ENCODE measurements at regions not wholly inside any gene's neighbourhood (a gene's known extent, or its start where the extent isn't known, plus 50 kb on each side); places are given as distances from the start of the nearest gene placed in this dataset.
"Not testable (repeated sequence)": the region's sequence is repeated elsewhere in the genome, so short reads cannot be mapped to it uniquely, and the experiment has no call there.

DNA sequence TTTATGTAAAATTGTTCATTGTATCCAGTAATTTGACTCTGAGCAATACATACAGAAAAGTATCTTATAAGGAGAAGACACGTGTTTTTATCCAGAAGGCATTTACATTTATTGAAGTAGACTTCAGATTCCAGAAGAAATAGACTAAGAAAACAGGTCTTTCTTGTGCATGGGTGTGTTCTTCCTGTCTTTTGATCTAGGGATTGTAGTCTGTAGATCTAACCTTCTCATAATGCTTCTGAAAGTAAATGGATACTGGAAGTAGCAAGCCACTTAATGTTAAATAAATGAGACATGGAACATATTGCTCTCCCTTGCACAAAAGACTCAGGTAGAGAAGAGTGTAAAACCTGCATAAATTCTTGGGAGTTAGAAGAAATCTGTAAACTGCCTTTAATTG lies 853.2 kb upstream of the B3GALT2 start:
- DNase-seq: no peak

DNA sequence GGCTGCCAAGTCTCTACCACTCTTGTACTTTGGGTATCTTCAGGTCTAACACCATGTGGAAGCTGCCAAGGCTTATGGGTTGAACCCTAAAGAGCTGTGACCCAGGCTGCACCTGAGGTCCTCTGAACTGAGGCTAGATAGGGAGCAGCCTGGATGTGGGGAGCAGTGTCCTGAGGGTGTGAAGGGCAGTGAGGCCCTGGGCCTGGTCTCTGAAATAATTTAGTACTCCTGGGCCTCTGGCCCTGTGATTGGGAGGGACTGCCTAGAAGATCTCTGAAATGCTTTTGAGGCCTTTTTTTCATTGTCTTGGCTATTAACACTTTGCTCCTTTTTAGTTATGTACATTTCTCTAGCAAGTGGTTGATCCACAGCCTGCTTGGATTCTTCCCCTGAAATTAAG lies 847.2 kb upstream of the B3GALT2 start:
- no peak for DNase-seq

DNA sequence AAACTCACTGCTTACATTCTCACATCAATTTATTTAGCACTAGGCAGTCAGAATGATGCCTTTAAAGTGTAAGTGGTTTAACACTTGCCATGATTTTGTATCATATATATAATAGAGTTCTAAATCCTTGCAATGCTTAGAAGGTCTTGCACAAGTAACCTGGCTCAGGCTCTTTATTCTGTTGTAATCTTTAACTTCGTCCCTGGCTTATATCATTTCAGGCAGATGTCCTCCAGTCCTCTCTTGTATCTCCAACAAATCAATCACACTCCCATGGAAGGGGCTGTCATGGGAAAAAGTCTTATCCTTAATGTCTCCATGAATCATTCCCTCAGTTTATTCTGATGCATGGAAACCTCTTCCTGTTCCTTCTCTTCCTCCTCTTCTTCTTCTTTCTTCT lies 841.6 kb upstream of the B3GALT2 start:
- DNase-seq: no peak

DNA sequence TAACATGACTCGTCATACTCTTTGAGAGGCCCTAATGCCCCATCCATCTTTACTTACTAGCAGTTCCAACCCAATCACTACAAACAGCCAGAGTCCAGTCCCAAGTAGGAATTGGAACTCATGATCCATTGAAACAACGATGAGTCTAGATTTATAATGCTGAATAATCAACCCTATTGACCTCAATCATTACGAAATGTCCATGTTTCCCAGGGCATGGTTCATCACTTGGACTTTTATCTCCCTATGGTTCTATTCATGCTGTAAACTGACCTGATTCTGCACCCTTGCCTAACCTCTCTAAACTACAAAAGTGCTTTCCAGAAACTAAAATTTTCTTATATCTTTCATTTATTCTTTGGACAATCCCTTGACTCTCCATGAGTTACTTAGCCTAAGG lies 840.0 kb upstream of the B3GALT2 start:
- no peak for DNase-seq

DNA sequence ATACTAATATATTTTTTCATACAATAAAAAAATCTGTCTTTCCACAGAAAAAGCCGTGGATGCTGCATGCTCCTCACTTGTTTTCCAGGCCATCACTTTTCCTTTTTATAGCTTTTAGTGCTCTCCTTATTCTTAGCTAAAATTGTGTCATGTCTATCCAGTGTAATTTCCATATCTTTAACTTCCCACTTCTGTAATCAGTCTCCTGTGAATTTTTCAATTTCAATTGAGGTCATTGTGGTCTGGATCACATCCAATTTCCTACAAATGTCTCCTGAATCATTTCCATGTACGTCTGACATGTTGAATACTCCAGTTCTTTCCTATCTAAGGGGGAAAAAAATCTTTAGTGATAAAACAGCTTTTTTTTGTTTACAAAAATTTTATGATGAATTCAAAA lies 838.2 kb upstream of the B3GALT2 start:
- DNase-seq: no peak

DNA sequence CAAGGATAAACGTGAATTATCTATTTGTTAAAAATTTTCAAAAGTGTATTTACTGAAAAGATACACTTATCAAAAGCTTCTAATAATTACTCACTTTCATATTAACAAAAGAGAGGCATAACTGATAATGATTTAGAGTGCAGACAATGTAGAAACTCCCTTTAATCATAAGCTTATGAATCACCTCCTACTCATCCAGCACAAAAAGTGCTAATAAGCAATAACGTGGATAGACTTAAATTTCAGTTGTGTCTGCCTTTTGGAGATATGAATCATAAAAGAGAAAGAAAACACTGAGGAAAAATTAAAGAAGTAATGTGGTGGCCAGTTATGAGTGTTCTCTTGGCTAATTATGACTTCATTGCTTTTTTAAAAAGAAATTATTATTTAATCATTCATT lies 827.6 kb upstream of the B3GALT2 start:
- no peak for DNase-seq

DNA sequence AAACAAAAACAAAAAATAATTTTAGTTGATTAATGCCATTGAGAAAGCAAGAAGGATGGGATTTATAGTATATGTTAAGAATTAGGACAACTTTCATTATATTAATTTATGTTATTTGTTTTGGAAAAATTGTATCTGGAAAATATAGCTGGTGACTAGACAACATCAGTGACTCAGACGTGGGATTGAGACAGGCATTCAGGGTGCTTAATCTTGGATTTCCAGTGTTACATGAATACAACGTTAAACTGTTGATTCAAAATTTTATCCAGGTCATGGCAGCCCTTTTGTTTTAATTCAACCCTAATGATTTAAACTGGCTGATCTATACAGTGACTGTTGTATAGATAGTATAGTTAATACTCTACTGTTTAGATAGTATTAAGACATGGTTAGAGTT lies 827.1 kb upstream of the B3GALT2 start:
- no peak for DNase-seq

DNA sequence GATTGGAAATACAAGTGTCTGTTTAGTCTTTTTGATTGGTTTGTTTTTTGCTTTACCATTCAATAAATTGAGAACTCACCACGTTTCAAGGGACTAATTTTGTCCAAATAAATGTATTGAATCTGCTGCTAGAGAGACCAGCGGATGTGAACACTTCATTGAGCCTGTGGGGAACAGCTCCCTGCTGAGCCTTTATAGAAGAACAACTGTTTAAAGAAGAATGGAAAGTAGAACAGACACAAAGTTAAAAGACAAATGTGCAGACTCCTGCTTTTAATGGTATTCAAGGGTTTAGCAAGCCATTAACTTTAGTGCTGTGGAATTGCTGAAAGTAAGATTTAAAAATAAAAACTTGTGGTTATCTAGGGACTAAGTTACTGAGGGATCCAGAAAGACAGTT lies 817.7 kb upstream of the B3GALT2 start:
- no peak for DNase-seq

DNA sequence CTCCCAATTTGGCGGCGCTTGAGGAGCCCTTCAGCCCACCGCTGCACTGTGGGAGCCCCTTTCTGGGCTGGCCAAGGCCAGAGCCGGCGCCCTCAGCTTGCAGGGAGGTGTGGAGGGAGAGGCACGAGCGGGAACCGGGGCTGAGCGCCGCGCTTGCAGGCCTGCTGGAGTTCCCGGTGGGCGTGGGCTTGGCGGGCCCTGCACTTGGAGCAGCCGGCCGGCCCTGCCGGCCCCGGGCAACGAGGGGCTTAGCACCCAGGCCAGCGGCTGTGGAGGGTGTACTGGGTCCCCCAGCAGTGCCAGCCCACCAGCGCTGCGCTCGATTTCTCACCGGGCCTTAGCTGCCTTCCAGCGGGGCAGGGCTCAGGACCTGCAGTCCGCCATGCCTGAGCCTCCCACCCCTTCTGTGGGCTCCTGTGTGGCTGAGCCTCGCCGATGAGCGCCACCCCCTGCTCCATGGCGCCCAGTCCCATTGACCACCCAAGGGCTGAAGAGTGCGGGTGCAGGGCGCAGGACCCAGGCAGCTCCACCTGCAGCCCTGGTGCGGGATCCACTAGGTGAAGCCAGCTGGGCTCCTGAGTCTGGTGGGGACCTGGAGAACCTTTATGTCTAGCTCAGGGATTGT lies 815.4 kb upstream of the B3GALT2 start:
- not testable (repeated sequence) for DNase-seq

DNA sequence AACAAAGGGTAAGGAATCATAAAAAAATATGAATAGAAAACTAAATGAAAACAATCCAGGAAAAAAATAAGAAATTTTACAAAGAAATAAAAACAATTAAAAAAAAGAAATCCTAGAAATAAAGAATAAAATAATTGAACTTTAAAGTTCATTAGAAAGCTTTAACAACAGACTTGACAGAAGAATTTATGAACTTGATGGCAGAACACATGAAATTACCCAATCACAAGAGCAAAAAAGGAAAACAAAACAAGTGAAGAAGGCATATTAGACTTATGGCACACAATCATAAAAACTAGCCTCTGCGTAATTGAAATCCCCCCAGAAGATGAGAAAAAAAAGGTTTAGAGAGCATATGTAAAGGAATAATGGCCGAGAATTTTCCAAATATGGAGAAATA lies 802.5 kb upstream of the B3GALT2 start:
- DNase-seq: no peak

DNA sequence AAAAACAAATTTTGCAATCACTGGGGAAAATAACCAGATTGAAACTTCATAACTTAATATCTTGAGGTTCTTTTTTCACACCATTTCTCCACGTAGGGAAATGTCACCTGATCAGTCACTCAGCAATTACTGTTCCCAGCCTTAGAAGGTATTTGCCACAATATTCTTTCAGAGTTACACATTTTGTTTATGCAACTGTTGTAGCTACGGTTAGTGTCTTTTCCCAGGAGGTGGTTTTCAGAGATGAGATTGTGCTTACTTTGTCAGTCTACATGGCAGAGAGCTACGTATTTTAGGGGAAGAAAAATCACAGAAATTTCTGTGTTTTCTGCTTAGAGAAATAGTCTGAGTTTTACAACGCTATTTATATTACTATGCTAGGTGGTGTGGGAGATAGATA lies 792.8 kb upstream of the B3GALT2 start:
- DNase-seq: no peak

DNA sequence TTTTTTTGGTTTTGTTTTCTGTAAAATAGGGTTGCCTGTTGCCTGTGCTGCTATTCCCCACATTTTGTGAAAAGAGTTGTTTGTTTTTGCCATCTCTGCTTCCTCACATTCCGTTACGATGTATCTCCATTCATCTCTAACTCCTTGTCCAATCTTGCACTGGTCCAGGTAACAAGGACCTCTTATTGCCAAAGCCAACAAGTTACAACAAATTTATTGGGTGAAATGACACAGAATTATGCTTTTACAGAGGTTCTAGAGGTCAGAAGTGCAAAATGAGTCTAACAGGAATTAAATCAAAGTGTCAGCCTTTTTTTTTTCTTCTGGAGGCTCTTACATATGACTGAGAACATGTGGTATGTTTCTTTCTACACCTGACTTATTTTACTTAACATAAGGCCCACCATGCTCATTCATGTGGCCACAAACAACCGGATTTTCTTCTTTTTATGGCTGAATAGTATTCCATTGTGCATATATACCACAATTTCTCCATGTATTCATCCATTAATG lies 787.9 kb upstream of the B3GALT2 start:
- DNase-seq: no peak

DNA sequence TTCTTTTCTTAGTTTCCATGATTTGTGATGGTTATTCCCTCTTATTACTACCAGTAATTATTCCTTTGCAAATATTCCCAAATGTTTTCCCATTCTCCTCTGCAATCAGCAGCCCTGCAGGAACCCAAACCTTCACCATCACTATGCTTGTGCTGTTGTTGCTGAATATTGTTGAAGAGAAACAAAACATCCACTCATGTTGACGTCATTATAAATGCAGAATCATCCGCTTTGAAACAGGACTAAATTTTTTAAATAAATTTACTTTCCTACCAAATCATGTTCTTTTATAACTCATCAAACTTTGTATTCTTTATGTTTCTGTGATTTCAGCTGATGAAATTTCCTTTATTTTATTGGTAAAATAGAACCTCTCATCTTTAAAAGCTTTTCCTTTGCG lies 787.0 kb upstream of the B3GALT2 start:
- DNase-seq: no peak

DNA sequence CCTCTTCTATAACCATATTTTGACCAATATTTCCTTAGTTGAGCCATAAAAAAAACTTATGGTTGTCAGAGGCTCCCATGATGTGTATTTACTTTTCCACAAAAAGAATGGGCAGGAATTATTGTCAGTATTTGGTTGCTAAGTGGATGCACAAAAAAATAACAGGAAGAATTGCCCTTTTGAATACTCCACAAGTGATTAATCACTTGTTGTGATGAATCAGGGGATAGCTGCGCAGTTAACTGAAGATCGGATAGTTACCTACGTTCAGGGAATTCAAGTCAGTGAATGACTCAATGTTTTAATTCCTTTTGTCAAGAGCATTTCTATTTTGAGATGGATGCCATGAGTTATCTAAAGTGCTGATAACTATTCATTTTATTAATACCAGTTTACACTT lies 785.2 kb upstream of the B3GALT2 start:
- no peak for DNase-seq

DNA sequence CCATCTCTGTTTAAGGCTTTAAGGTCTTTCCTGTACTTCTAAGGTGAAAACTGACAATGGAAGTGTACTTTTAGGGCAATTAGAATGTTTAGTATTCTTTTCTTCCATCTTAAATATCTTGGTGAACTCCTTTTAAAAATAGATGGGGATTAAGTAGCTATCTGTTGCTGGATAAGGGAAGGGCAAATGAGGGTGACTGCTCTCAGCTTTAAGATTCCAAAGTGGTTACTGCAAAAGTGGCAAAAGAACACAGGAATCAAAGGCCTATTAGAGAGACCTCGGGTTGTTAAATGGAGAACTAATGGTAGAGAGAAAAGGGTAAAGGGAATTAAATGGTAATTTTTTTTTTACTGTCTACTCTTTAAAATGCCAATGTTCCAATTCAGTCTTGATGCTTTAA lies 774.1 kb upstream of the B3GALT2 start:
- DNase-seq: no peak

DNA sequence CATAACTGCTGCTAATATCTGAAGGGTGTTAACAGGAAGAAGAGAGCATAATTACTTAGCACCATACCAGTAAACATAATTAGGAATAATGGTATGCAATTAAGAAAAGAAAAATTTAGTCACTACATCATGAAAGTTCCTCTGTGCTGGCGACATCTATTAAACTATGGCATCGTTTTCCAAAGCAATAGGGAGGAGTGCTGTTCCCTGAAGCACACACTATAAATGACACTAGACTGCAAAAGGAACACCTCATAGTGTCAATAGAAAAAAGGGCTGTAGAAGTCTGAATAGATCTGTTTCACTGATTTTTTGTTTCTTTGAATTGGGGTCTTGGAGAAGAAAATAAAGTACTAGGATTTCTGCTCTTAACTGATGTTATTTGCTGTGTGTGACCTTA lies 773.6 kb upstream of the B3GALT2 start:
- no peak for DNase-seq

DNA sequence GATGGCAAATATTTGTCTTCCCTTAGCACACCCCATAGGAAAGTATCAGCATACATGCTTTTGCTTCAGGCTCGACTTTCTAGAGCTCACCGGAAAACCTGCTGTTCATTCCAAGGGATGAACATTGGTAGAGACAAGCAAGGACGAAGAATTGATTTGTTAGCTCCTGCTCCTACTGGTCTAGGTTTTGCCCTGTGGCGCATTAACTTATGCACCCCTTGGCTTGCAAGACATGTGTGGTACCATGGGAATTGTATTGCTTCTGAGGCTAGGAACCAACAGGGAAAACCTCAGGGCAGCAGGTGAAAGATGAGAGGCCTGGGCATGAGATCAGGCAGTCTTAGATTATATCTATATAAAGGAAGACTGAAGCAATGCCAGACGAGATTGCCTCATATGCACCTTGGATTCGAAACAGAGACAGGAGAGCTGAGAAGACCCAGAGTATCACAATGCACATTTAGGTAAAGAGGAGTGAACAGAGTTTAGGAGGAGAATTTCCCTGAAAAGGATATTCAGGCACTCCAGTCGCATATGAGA lies 771.2 kb upstream of the B3GALT2 start:
- no peak for DNase-seq

DNA sequence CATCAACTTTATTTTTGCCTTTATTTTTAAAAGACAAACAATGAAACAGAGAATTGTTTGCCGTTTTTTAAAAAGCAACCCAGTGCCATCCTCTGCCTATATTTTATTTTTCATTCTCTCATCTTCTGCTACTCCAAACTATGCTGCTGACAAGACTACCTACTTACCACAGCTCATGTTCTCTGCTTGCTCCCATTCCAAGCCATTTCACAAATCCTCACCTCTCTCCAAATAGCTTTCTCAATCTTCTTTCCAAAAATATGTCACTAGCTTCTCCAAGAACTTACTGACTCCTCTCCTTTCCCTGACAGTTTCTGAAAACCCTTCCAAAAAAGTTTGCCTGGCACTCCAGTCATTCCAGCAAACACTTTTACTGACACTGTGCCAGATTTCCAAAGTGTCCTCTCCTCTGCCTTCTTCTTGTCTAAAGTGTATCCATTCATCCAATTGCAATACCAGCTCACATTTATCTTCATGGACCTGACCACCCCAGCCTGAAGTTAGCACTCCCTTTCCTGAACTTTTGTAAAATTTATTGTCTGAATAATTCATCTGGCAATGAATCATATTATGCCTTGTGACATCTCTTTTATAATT lies 766.5 kb upstream of the B3GALT2 start:
- no peak for DNase-seq

DNA sequence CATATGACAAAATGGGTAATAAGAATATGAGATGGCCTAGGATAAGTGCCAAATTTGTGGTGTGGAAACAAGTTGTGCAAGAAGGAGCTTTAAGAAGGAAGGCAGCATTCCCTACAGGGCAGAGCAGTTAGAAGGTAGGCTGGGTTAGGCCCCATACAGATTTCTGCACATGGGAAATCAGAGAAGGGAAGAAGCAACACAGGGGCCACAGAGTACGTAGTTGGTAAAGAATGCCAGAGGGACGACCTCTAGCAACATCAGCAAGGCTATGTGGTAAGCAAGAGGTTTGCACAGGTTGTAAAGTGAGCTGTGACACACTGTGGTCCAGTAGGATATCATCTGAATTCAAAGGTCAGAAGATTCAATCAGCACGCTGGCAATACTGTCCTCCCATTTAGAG lies 765.6 kb upstream of the B3GALT2 start:
- DNase-seq: no peak

DNA sequence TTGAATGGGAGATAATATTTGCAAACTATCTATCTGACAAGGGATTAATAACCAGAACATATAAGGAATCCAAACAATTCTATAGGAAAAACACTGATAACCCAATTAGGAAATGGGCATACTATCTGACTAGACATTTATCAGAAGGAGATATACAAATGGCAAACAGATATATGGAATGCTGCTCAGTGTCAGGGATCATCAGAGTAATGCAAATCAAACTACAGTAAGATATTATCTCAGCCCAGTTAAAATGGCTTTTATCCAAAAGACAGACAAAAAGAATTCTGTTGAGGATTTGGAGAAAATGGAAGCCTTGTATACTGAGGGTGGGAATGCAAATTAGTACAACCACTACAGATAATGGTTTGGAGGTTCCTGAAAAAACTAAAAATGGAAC lies 758.0 kb upstream of the B3GALT2 start:
- DNase-seq: no peak

DNA sequence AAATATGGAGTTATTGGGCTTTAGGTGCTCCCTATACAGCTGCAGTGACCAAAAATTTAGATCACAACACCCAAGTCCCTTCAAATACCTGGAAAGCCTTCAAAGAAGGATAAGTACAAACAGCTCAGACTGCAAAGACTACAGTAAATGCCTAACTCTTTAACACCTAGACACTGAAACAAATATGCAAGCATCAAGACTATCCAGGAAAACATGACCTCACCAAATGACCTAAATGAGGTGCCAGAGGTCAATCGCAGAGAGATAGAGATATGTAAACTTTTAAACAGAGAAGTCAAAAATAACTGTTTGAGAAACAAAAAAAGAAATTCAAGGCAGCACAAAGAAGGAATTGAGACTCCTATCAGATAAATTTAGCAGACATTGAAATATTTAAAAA lies 753.8 kb upstream of the B3GALT2 start:
- no peak for DNase-seq

DNA sequence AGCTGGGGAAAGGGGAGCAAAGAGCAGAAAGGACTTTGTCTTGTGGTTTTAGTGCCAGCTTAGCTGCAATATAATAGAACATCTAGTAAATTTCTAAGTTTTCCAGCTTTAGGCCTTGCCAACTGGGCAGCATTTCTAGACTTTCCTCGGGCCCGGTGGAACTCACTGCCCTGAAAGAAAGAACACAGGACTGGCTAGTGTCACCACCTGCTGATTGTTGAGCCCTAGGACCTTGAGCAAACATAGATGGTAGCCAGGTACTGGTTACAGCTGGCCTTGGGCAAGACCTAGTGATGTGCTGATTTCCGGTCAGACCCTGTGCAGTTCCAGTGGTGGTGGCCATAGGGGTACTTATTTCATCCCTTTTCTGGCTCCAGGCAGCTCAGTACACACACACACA lies 753.2 kb upstream of the B3GALT2 start:
- DNase-seq: no peak

DNA sequence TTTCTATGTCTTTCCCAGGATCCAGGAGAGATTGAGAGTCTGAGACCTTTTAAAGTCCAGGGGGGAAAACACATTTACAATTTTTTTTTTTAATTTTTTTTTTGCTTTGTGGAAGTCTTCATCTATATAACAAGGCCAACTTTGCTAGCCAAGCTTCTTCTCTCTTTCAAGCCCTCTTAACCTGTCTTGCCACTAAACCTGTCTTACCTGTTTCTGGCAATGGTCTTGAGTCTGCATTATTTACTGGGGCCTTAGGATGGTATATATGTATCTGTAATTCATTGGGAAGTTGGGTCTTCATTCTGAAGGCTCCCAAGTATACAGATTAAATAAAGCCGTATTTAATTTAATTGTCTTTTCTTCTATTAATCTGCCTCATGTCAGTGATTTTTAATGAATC lies 750.9 kb upstream of the B3GALT2 start:
- DNase-seq: peak; percentile 17

DNA sequence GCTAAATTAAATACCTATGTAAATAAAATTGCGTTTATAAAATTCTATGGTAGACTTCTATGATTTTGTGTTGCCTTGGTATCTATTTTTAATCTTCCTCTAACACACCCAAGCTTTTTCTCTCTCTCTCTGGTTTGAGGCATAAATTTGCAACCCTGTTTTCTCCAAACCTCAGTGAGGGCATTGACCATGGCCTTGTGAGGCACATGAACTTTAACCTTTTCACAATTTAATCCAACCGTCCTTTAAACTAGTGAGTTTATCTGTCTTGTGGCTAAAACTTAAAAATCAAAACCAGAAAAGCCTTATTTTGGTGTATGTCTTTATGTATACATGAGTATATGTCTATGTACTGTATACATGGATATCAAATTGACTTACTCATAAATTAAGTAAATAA lies 746.6 kb upstream of the B3GALT2 start:
- DNase-seq: no peak

DNA sequence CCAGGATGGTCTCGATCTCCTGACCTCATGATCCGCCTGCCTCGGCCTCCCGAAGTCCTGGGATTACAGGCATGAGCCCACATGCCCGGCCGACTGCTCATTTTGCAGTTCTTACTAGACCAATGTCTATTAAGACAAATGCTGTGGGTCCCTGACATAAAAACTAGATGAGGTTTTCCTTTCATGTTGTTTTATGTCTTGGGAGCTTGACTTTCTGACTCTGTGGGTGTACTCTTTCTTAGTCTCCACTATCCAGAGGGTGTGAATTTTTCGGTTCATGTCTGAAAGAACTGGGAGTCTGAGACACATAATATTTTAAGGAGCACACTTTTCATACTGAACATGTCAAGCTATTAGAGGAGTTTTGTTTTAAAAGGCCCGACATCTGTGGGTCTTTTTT lies 744.9 kb upstream of the B3GALT2 start:
- DNase-seq: no peak
